IMR-90 (cell line): ENCODE measurements at regions not wholly inside any gene's neighbourhood (a gene's known extent, or its start where the extent isn't known, plus 50 kb on each side); places are given as distances from the start of the nearest gene placed in this dataset.

Experiments
- ATAC-seq: fragments of 200-7000 bp; cut with Tn5 transposase; 2 replicates; pipeline ENCODE4 v1.9.1; 2020; ENCODE audit warnings: low read depth, mild to moderate bottlenecking, moderate library complexity
- BruUV-seq: library from RNA; stranded (reverse); fragments of 400-500 nt; replicated peaks from 2 replicates; lab custom pipeline; 2021; lab: Mats Ljungman, UMichigan
- CTCF ChIA-PET: fragments of 300-600 bp; formaldehyde crosslinking; extraction: SDS; loops from one replicate; lab custom pipeline; 2021; ENCODE audit warnings: antibody characterized with exemption; lab: Yijun Ruan, JAX
- POLR2A ChIA-PET: fragments of 300-600 bp; sonication (Branson Sonifier 250); formaldehyde crosslinking; loops from one replicate; lab custom pipeline; 2022; ENCODE audit warnings: antibody characterized with exemption; ENCODE audit not compliant: unreplicated experiment; lab: Charles Lee
- DNase-seq: peaks from one replicate; pipeline ENCODE4 v3.0.0; 2013
- H2AFZ ChIP-seq: replicated peaks from 2 replicates; pipeline ENCODE3; 2013; ENCODE audit warnings: low read length, mild to moderate bottlenecking; ENCODE audit not compliant: poor library complexity
- H2AK5ac ChIP-seq: 2 replicates; pipeline ENCODE4 v1.6.1; 2013; ENCODE audit warnings: low read depth, low read length, inconsistent platforms
- H2AK9ac ChIP-seq: replicated peaks from 2 replicates; pipeline ENCODE3; 2013; ENCODE audit warnings: mild to moderate bottlenecking, low read depth, low read length, moderate library complexity; ENCODE audit not compliant: poor library complexity
- H2BK120ac ChIP-seq: 2 replicates; pipeline ENCODE4 v1.6.1; 2013; ENCODE audit warnings: low read depth, low read length, inconsistent platforms
- H2BK15ac ChIP-seq: 3 replicates; pipeline ENCODE4 v1.6.1; 2013; ENCODE audit warnings: low read depth, low read length, inconsistent platforms
- H2BK20ac ChIP-seq: 2 replicates; pipeline ENCODE4 v1.6.1; 2013; ENCODE audit warnings: low read depth, mild to moderate bottlenecking, inconsistent platforms, low read length, moderate library complexity
- H2BK5ac ChIP-seq: 2 replicates; pipeline ENCODE4 v1.6.1; 2013; ENCODE audit warnings: mild to moderate bottlenecking, low read depth, low read length, inconsistent platforms; ENCODE audit not compliant: poor library complexity, severe bottlenecking
- H3K14ac ChIP-seq: replicated peaks from 2 replicates; pipeline ENCODE4 v1.6.1; 2013; ENCODE audit warnings: low read depth, low read length, inconsistent platforms
- H3K18ac ChIP-seq: 2 replicates; pipeline ENCODE4 v1.6.1; 2013; ENCODE audit warnings: low read depth, low read length, control low read depth
- H3K23ac ChIP-seq: 2 replicates; pipeline ENCODE4 v1.6.1; 2013; ENCODE audit warnings: low read depth, low read length, inconsistent platforms
- H3K27ac ChIP-seq: 2 replicates; pipeline ENCODE4 v1.5.1; 2013; ENCODE audit warnings: mild to moderate bottlenecking, control low read depth, low read length; ENCODE audit not compliant: insufficient read depth
- H3K27me3 ChIP-seq: 2 replicates; pipeline ENCODE4 v1.6.1; 2013; ENCODE audit warnings: low read length; ENCODE audit not compliant: control insufficient read depth, insufficient read depth
- H3K36me3 ChIP-seq: 2 replicates; pipeline ENCODE4 v1.6.1; 2013; ENCODE audit warnings: low read length, mixed read lengths; ENCODE audit not compliant: control insufficient read depth, insufficient read depth
- H3K4ac ChIP-seq: 2 replicates; pipeline ENCODE4 v1.6.1; 2013; ENCODE audit warnings: low read depth, low read length, inconsistent platforms
- H3K4me1 ChIP-seq: 2 replicates; pipeline ENCODE4 v1.6.1; 2013; ENCODE audit warnings: low read length, mixed read lengths; ENCODE audit not compliant: control insufficient read depth, insufficient read depth
- H3K4me2 ChIP-seq: 2 replicates; pipeline ENCODE4 v1.6.1; 2013; ENCODE audit warnings: low read depth, mild to moderate bottlenecking, control low read depth, low read length, moderate library complexity
- H3K4me3 ChIP-seq: 2 replicates; pipeline ENCODE4 v1.5.1; 2013; ENCODE audit warnings: low read depth, mild to moderate bottlenecking, control low read depth, low read length, moderate library complexity; ENCODE audit not compliant: insufficient read depth
- H3K56ac ChIP-seq: 2 replicates; pipeline ENCODE4 v1.6.1; 2013; ENCODE audit warnings: low read length, inconsistent platforms; ENCODE audit not compliant: insufficient read depth; ENCODE audit errors: extremely low read depth
- H3K79me1 ChIP-seq, 2 experiments: 2 replicates each; pipeline ENCODE4 v1.6.1; 2013; ENCODE audit warnings: low read length in 2 of 2, inconsistent platforms in 1 of 2, low read depth in 1 of 2
- H3K9ac ChIP-seq: 2 replicates; pipeline ENCODE4 v1.6.1; 2013; ENCODE audit warnings: low read depth, low read length, control low read depth
- H3K9me1 ChIP-seq: 2 replicates; pipeline ENCODE4 v1.6.1; 2013; ENCODE audit warnings: low read length, inconsistent platforms; ENCODE audit not compliant: insufficient read depth
- H3K9me3 ChIP-seq: 2 replicates; pipeline ENCODE4 v1.6.1; 2013; ENCODE audit warnings: low read length; ENCODE audit not compliant: control insufficient read depth, insufficient read depth
- H4K20me1 ChIP-seq: 2 replicates; pipeline ENCODE4 v1.6.1; 2013; ENCODE audit warnings: low read length, inconsistent platforms; ENCODE audit not compliant: insufficient read depth
- H4K5ac ChIP-seq: 2 replicates; pipeline ENCODE4 v1.6.1; 2013; ENCODE audit warnings: mild to moderate bottlenecking, low read depth, low read length, control low read depth
- H4K8ac ChIP-seq, 2 experiments: 2 replicates each; pipeline ENCODE4 v1.6.1; 2013; ENCODE audit warnings: low read depth in 2 of 2, low read length in 2 of 2, control low read depth in 1 of 2, inconsistent platforms in 1 of 2
- H4K91ac ChIP-seq: 2 replicates; pipeline ENCODE4 v1.6.1; 2013; ENCODE audit warnings: low read depth, low read length, inconsistent platforms; ENCODE audit not compliant: insufficient read depth
- BHLHE40 ChIP-seq: fragments of 150-350 bp; IDR thresholded peaks from 2 replicates; pipeline ENCODE4 v1.6.1; 2016; ENCODE audit warnings: mild to moderate bottlenecking, low read depth, low read length
- CEBPB ChIP-seq: IDR thresholded peaks from 2 replicates; pipeline ENCODE4 v1.6.1; 2012; ENCODE audit warnings: low read depth, low read length, improper control_type of control experiment
- CHD1 ChIP-seq: IDR thresholded peaks from 2 replicates; pipeline ENCODE4 v1.6.1; 2012; ENCODE audit warnings: low read depth, low read length, improper control_type of control experiment
- CTCF ChIP-seq: conservative IDR thresholded peaks from 2 replicates; pipeline ENCODE4 v1.5.1; 2012; ENCODE audit warnings: mild to moderate bottlenecking, low read depth, low read length, improper control_type of control experiment
- ELK1 ChIP-seq: fragments of 150-350 bp; IDR thresholded peaks from 2 replicates; pipeline ENCODE4 v1.6.1; 2016; ENCODE audit warnings: low read depth, mild to moderate bottlenecking, low read length, moderate library complexity, borderline replicate concordance
- FOS ChIP-seq: fragments of 150-350 bp; IDR thresholded peaks from 2 replicates; pipeline ENCODE4 v1.6.1; 2016; ENCODE audit warnings: low read depth, low read length
- MAFK ChIP-seq: IDR thresholded peaks from 2 replicates; pipeline ENCODE4 v1.6.1; 2012; ENCODE audit warnings: low read depth, low read length, improper control_type of control experiment
- MAZ ChIP-seq: IDR thresholded peaks from 2 replicates; pipeline ENCODE4 v1.6.1; 2012; ENCODE audit warnings: low read depth, mild to moderate bottlenecking, low read length, improper control_type of control experiment, moderate library complexity, borderline replicate concordance
- MXI1 ChIP-seq: IDR thresholded peaks from 2 replicates; pipeline ENCODE4 v1.6.1; 2012; ENCODE audit warnings: low read depth, mild to moderate bottlenecking, low read length, moderate library complexity, borderline replicate concordance
- NFE2L2 ChIP-seq: fragments of 150-350 bp; IDR thresholded peaks from 2 replicates; pipeline ENCODE4 v1.6.1; 2016; ENCODE audit warnings: low read depth, mild to moderate bottlenecking, low read length
- POLR2A ChIP-seq: IDR thresholded peaks from 2 replicates; pipeline ENCODE4 v1.6.1; 2012; ENCODE audit warnings: mild to moderate bottlenecking, low read depth, low read length
- RAD21 ChIP-seq: IDR thresholded peaks from 2 replicates; pipeline ENCODE4 v1.6.1; 2012; ENCODE audit warnings: low read length, improper control_type of control experiment
- RCOR1 ChIP-seq: IDR thresholded peaks from 2 replicates; pipeline ENCODE4 v1.6.1; 2012; ENCODE audit warnings: mild to moderate bottlenecking, low read length, improper control_type of control experiment; ENCODE audit not compliant: insufficient replicate concordance
- RFX5 ChIP-seq: IDR thresholded peaks from 2 replicates; pipeline ENCODE4 v1.8.0; 2012; ENCODE audit warnings: low read depth, mild to moderate bottlenecking, low read length, moderate library complexity
- SMC3 ChIP-seq: fragments of 150-350 bp; IDR thresholded peaks from 2 replicates; pipeline ENCODE4 v1.6.1; 2016; ENCODE audit warnings: low read depth, mild to moderate bottlenecking, antibody characterized with exemption, low read length, moderate library complexity
- USF2 ChIP-seq: fragments of 150-350 bp; IDR thresholded peaks from 2 replicates; pipeline ENCODE4 v1.6.1; 2017; ENCODE audit warnings: mild to moderate bottlenecking, antibody characterized with exemption, low read length, low read depth
- WGBS, 2 experiments: methylation state at CpG; one replicate each; pipeline versions ENCODE4 v1.1.5 to v1.1.7; 2013; ENCODE audit warnings: missing lambda C conversion rate in 2 of 2; ENCODE audit not compliant: insufficient read length in 1 of 2; ENCODE audit errors: extremely low coverage in 2 of 2; 5-methylcytosine and 5-hydroxymethylcytosine counted together
- dilution Hi-C: fragments of 300-500 bp; cut with HindIII; formaldehyde crosslinking; loops from one replicate; pipeline ENCODE4 v1.14.3; 2018; ENCODE audit warnings: low sequenced_read_pairs; ENCODE audit not compliant: unreplicated experiment
- in situ Hi-C: fragments of 300-500 bp; cut with MboI; formaldehyde crosslinking; loops from 3 replicates; pipeline ENCODE4 v1.14.3; 2019; ENCODE audit warnings: low sequenced_read_pairs, inconsistent platforms, mixed read lengths
- intact Hi-C: fragments of 100-400 bp; cut with micrococcal nuclease; formaldehyde crosslinking; loops from 2 replicates; pipeline ENCODE4 v1.10.0; 2022

- Histone ChIP-seq H3K9ac (no peak overlapping the region), H2AK5ac (no peak overlapping the region), H3K9me1 (no peaks in the 10 kb centered on the region), H2BK5ac (no peak overlapping the region), H3K36me3 (no peaks in the 10 kb centered on the region), H3K79me1 (no peaks in the 10 kb centered on the region), H3K9me3 (no peaks in the 10 kb centered on the region; the same call in 1 of the 2 replicates), H3K23ac (no peak overlapping the region), H4K5ac (no peak overlapping the region), H3K27me3 (no peaks in the 10 kb centered on the region), H3K27ac (no peak overlapping the region), H3K4ac (no peak overlapping the region), H2AK9ac (no peak overlapping the region), H3K4me1 (no peaks in the 10 kb centered on the region), H2BK120ac (no peak overlapping the region), H4K91ac (no peak overlapping the region), H3K14ac (no peak overlapping the region), H3K4me2 (no peak overlapping the region), H3K4me3 (no peak overlapping the region), H4K8ac (no peak overlapping the region), H3K56ac (no peak overlapping the region), H2AFZ (no peak overlapping the region), H2BK20ac (no peak overlapping the region), H4K20me1 (no peaks in the 10 kb centered on the region), H3K18ac (no peak overlapping the region), H2BK15ac (no peak overlapping the region)
- intact Hi-C loops (no loop called here), in situ Hi-C loops (no loop called here), dilution Hi-C loops (no loop called here)
- POLR2A ChIA-PET, result no interaction called here
- no peak for TF ChIP-seq BHLHE40
- TF ChIP-seq NFE2L2, result no peak
- TF ChIP-seq MAZ, result no peak
- TF ChIP-seq MAFK, result no peak
- TF ChIP-seq CTCF, result no peak
- TF ChIP-seq RAD21, result no peak
- TF ChIP-seq CEBPB, result no peak
- TF ChIP-seq ELK1, result no peak
- no peak for TF ChIP-seq MXI1
- no peak for TF ChIP-seq USF2
- no peak for TF ChIP-seq FOS
- TF ChIP-seq POLR2A, result no peak
- no peak for TF ChIP-seq SMC3
- TF ChIP-seq CHD1, result no peak
- no peak for TF ChIP-seq RCOR1
- no peak for TF ChIP-seq RFX5
- CTCF ChIA-PET, result interaction anchor here (0.6 kb wide), 1 partner anchor 146 kb away, joined by 5 read pairs; no protein-coding TSS in a partner anchor
- no TSS peak for BruUV-seq
- no peak for ATAC-seq
- no CpG with 5 or more reads among the region's 2 CpGs for WGBS, 2 experiments
- no peak for DNase-seq
Measured at GRCh38 chr5:101278917-101279316, 375.8 kb upstream of the ST8SIA4 start.
